NCI-H446 (cell line): ENCODE measurements at regions not wholly inside any gene's neighbourhood (a gene's known extent, or its start where the extent isn't known, plus 50 kb on each side); places are given as distances from the start of the nearest gene placed in this dataset.

Source experiments
- DNase-seq, 2 experiments: peaks; one replicate each; lab custom pipeline; 2025; lab: John Stamatoyannopoulos, UW

GRCh38 chr17:77458202-77459017, 317.6 kb downstream of the SEC14L1 start:
- no peak for DNase-seq

GRCh38 chr17:77459018-77459755, 318.4 kb downstream of the SEC14L1 start:
- DNase-seq = no peak

- DNase-seq = no peak
These were observed 319.8 kb downstream of the SEC14L1 start for GRCh38 chr17:77460514-77461046.

- no peak for DNase-seq
These were observed 320.7 kb downstream of the SEC14L1 start for GRCh38 chr17:77461277-77462057.

- no peak for DNase-seq
These were observed 321.3 kb downstream of the SEC14L1 start for GRCh38 chr17:77462090-77462489.

- no peak for DNase-seq
These were observed 322.1 kb downstream of the SEC14L1 start for GRCh38 chr17:77462553-77463497.

- DNase-seq = no peak
These were observed 324.2 kb downstream of the SEC14L1 start for GRCh38 chr17:77464988-77465357.

- no peak for DNase-seq
These were observed 324.7 kb downstream of the SEC14L1 start for GRCh38 chr17:77465358-77466041.

- DNase-seq = no peak
These were observed 325.4 kb downstream of the SEC14L1 start for GRCh38 chr17:77466140-77466539.

- DNase-seq = no peak
These were observed 325.9 kb downstream of the SEC14L1 start for GRCh38 chr17:77466596-77467223.

- no peak for DNase-seq
These were observed 326.8 kb downstream of the SEC14L1 start for GRCh38 chr17:77467521-77467920.

GRCh38 chr17:77468897-77469296, 328.1 kb downstream of the SEC14L1 start:
- no peak for DNase-seq

GRCh38 chr17:77470330-77470786, 329.6 kb downstream of the SEC14L1 start:
- DNase-seq = no peak

- DNase-seq = no peak
These were observed 330.3 kb downstream of the SEC14L1 start for GRCh38 chr17:77470800-77471733.

GRCh38 chr17:77471984-77472461, 331.3 kb downstream of the SEC14L1 start:
- DNase-seq = peak; percentile 93 to 95

- peak; percentile 72 to 85 for DNase-seq
These were observed 331.9 kb downstream of the SEC14L1 start for GRCh38 chr17:77472468-77473310.

GRCh38 chr17:77473615-77474226, 333.0 kb downstream of the SEC14L1 start:
- no peak for DNase-seq
